ENCODE measurements at regions not wholly inside any gene's neighbourhood (a gene's known extent, or its start where the extent isn't known, plus 50 kb on each side); places are given as distances from the start of the nearest gene placed in this dataset.

- TF ChIP-seq SMC3 (IDR thresholded peaks at IDR 0.05; ENCODE audit: low read depth, low read length), result no peak
- TF ChIP-seq CTCF (conservative IDR thresholded peaks at IDR 0.05; ENCODE audit: low read depth, low read length), result no peak
- TF ChIP-seq FOS (IDR thresholded peaks at IDR 0.05; ENCODE audit: low read depth, low read length), result no peak
- TF ChIP-seq POLR2A (IDR thresholded peaks at IDR 0.05; ENCODE audit: low read depth, low read length), result no peak
- TF ChIP-seq CEBPB (IDR thresholded peaks at IDR 0.05; ENCODE audit: low read depth, low read length), result no peak
- TF ChIP-seq USF2 (IDR thresholded peaks at IDR 0.05; ENCODE audit: low read depth, low read length), result no peak
- TF ChIP-seq BHLHE40 (IDR thresholded peaks at IDR 0.05; ENCODE audit: low read depth, low read length), result no peak
- no peak for TF ChIP-seq NFE2L2 (IDR thresholded peaks at IDR 0.05; ENCODE audit: low read depth, low read length)
- TF ChIP-seq MAFK (IDR thresholded peaks at IDR 0.05; ENCODE audit: low read depth, low read length), result no peak
- TF ChIP-seq CHD1 (IDR thresholded peaks at IDR 0.05; ENCODE audit: low read depth, low read length), result no peak
- TF ChIP-seq RAD21 (IDR thresholded peaks at IDR 0.05; ENCODE audit: low read length), result no peak
- TF ChIP-seq RFX5 (IDR thresholded peaks at IDR 0.05; ENCODE audit: low read depth, low read length), result no peak
- no peak for TF ChIP-seq MXI1 (IDR thresholded peaks at IDR 0.05; ENCODE audit: borderline replicate concordance, low read depth, low read length)
Observed at GRCh38 chr14:56026506-56026905, 91.7 kb upstream of the PELI2 start.
